ENCODE measurements at regions not wholly inside any gene's neighbourhood (a gene's known extent, or its start where the extent isn't known, plus 50 kb on each side); places are given as distances from the start of the nearest gene placed in this dataset.
"Not testable (repeated sequence)": the region's sequence is repeated elsewhere in the genome, so short reads cannot be mapped to it uniquely, and the experiment has no call there.

DNA sequence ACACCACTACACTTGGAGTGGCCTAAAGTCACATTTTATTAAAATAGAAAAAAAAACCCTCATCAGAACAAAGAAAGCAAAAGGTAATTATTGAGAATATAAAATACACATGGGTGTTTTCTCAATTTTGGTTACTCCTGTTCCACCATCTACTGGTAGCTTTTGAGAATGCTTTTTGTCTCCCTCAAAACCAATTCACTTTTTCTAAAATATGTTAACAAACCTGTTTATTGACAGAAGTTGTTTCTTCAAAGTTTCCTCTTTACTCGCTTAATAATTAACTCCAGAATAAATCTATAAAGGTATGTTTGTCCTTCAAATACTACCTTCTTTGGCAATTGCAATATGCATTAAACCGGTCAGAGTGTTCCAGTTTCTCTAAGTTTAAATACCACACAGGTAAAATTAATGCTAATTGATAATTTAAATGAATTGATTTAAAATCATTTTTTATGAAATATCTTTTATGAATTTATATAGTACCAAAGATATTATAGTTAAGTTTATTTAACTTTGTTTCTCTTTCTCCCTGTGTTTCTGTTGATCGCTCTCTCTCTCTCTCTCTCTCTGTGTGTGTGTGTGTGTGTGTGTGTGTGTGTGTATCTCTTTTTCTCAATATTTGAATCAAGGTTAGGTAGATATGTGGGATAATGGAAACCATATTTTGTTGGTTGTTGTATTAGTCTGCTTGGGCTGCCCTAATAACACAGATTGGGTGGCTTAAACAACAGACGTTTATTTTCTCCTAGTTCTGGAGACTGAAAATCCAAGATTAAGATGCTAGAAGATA is 487.4 kb downstream of the PRDM9 start:
- no peak overlapping the region for H3K27ac ChIP-seq (replicated peaks)
- no peak overlapping the region for H3K4me3 ChIP-seq (replicated peaks; ENCODE audit: insufficient read depth, low read length)
- no peak for DNase-seq (ENCODE audit: low read depth in 1 of 2, low spot score in 1 of 2)
- TF ChIP-seq POLR2AphosphoS5 (IDR thresholded peaks at IDR 0.05; ENCODE audit: low read depth) (no peak), GABPA (IDR thresholded peaks at IDR 0.05; ENCODE audit: low read depth) (no peak), SPI1 (IDR thresholded peaks at IDR 0.05; ENCODE audit: borderline replicate concordance, low read depth) (no peak)
- TF ChIP-seq, protein P1, sequence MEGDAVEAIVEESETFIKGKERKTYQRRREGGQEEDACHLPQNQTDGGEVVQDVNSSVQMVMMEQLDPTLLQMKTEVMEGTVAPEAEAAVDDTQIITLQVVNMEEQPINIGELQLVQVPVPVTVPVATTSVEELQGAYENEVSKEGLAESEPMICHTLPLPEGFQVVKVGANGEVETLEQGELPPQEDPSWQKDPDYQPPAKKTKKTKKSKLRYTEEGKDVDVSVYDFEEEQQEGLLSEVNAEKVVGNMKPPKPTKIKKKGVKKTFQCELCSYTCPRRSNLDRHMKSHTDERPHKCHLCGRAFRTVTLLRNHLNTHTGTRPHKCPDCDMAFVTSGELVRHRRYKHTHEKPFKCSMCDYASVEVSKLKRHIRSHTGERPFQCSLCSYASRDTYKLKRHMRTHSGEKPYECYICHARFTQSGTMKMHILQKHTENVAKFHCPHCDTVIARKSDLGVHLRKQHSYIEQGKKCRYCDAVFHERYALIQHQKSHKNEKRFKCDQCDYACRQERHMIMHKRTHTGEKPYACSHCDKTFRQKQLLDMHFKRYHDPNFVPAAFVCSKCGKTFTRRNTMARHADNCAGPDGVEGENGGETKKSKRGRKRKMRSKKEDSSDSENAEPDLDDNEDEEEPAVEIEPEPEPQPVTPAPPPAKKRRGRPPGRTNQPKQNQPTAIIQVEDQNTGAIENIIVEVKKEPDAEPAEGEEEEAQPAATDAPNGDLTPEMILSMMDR (IDR thresholded peaks at IDR 0.05; ENCODE audit: insufficient read depth, low read length): no peak
- TF ChIP-seq, protein P2, sequence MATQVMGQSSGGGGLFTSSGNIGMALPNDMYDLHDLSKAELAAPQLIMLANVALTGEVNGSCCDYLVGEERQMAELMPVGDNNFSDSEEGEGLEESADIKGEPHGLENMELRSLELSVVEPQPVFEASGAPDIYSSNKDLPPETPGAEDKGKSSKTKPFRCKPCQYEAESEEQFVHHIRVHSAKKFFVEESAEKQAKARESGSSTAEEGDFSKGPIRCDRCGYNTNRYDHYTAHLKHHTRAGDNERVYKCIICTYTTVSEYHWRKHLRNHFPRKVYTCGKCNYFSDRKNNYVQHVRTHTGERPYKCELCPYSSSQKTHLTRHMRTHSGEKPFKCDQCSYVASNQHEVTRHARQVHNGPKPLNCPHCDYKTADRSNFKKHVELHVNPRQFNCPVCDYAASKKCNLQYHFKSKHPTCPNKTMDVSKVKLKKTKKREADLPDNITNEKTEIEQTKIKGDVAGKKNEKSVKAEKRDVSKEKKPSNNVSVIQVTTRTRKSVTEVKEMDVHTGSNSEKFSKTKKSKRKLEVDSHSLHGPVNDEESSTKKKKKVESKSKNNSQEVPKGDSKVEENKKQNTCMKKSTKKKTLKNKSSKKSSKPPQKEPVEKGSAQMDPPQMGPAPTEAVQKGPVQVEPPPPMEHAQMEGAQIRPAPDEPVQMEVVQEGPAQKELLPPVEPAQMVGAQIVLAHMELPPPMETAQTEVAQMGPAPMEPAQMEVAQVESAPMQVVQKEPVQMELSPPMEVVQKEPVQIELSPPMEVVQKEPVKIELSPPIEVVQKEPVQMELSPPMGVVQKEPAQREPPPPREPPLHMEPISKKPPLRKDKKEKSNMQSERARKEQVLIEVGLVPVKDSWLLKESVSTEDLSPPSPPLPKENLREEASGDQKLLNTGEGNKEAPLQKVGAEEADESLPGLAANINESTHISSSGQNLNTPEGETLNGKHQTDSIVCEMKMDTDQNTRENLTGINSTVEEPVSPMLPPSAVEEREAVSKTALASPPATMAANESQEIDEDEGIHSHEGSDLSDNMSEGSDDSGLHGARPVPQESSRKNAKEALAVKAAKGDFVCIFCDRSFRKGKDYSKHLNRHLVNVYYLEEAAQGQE (IDR thresholded peaks at IDR 0.05; ENCODE audit: insufficient replicate concordance, low read depth): no peak
- no peaks in the 10 kb centered on the region for H3K27me3 ChIP-seq (ENCODE audit: insufficient read depth, poor library complexity, severe bottlenecking)

GRCh38 chr5:23996525-23996924 is 489.1 kb downstream of the PRDM9 start:
- TF ChIP-seq, protein P2 (IDR thresholded peaks at IDR 0.05; ENCODE audit: insufficient replicate concordance, low read depth): no peak
- TF ChIP-seq, protein P1 (IDR thresholded peaks at IDR 0.05; ENCODE audit: insufficient read depth, low read length): no peak
- TF ChIP-seq SPI1 (IDR thresholded peaks at IDR 0.05; ENCODE audit: borderline replicate concordance, low read depth): no peak
- TF ChIP-seq GABPA (IDR thresholded peaks at IDR 0.05; ENCODE audit: low read depth): no peak
- TF ChIP-seq POLR2AphosphoS5 (IDR thresholded peaks at IDR 0.05; ENCODE audit: low read depth): no peak
- DNase-seq (ENCODE audit: low read depth in 1 of 2, low spot score in 1 of 2): no peak
- Histone ChIP-seq H3K27me3 (ENCODE audit: insufficient read depth, poor library complexity, severe bottlenecking) (no peaks in the 10 kb centered on the region), H3K27ac (replicated peaks) (no peak overlapping the region), H3K4me3 (replicated peaks; ENCODE audit: insufficient read depth, low read length) (no peak overlapping the region)

DNA sequence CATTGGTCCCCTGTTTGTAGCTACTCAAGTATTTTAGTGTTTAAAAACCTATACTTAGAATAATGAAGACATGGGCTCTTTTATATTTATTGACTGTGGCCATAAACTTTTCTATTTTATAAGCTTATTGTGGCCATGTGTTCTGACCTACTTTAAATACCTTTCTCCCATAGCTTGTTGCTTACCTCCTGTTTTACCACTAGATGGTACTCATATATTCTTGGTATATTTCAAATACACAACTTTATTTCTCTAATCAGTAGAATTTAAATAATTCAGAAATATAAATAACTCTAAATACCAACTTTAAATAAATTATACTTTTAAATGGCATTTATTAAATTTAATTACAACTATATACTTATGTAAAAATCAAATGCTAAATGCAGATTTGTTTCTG is 498.0 kb downstream of the PRDM9 start:
- no peak overlapping the region for H3K27ac ChIP-seq (replicated peaks)
- TF ChIP-seq SPI1 (IDR thresholded peaks at IDR 0.05; ENCODE audit: borderline replicate concordance, low read depth) (no peak), POLR2AphosphoS5 (IDR thresholded peaks at IDR 0.05; ENCODE audit: low read depth) (no peak), GABPA (IDR thresholded peaks at IDR 0.05; ENCODE audit: low read depth) (no peak)
- TF ChIP-seq, protein P1 (IDR thresholded peaks at IDR 0.05; ENCODE audit: insufficient read depth, low read length): no peak
- no peaks in the 10 kb centered on the region for H3K27me3 ChIP-seq (ENCODE audit: insufficient read depth, poor library complexity, severe bottlenecking)
- no peak for DNase-seq (ENCODE audit: low read depth in 1 of 2, low spot score in 1 of 2)
- no peak overlapping the region for H3K4me3 ChIP-seq (replicated peaks; ENCODE audit: insufficient read depth, low read length)

DNA sequence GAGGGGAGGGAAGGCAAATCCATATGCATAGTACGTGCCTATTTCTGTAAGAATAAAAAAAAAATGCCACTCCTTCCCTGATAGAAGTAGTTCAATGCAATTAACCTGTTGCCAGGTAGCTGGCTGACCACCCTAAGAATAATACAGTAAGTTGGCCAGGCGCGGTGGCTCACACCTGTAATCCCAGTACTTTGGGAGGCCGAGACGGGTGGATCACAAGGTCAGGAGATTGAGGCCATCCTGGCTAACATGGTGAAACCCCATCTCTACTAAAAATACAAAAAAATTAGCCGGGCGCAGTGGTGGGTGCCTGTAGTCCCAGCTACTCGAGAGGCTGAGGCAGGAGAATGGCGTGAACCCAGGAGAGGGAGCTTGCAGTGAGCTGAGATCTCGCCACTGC is 510.3 kb downstream of the PRDM9 start:
- DNase-seq (ENCODE audit: low read depth in 1 of 2, low spot score in 1 of 2); H3K27me3 ChIP-seq (ENCODE audit: insufficient read depth, poor library complexity, severe bottlenecking); H3K27ac ChIP-seq (replicated peaks); H3K4me3 ChIP-seq (replicated peaks; ENCODE audit: insufficient read depth, low read length): not testable (repeated sequence)

All from HL-60 (cell line).